Astrocyte (in vitro differentiated cells and primary cell): ENCODE measurements at regions not wholly inside any gene's neighbourhood (a gene's known extent, or its start where the extent isn't known, plus 50 kb on each side); places are given as distances from the start of the nearest gene placed in this dataset.

Source experiments
- DNase-seq: peaks from one replicate; pipeline ENCODE4 v3.0.0-alpha.2; 2010; ENCODE audit warnings: low read depth
- FAIRE-seq: peaks from 2 replicates; lab custom pipeline; 2011; peaks lifted over from hg19 to GRCh38; lab: Jason Lieb, UNC
- H2AFZ ChIP-seq: 2 replicates; pipeline ENCODE4 v1.6.0; 2012; ENCODE audit warnings: low read depth, low read length, inconsistent platforms
- H3K27ac ChIP-seq: 2 replicates; pipeline ENCODE4 v1.5.1; 2011; ENCODE audit warnings: low read depth, low read length, inconsistent platforms
- H3K27me3 ChIP-seq: 2 replicates; pipeline ENCODE4 v1.6.0; 2011; ENCODE audit warnings: low read length, inconsistent platforms; ENCODE audit not compliant: insufficient read depth
- H3K36me3 ChIP-seq: 2 replicates; pipeline ENCODE4 v1.5.1; 2011; ENCODE audit warnings: low read length, inconsistent platforms; ENCODE audit not compliant: insufficient read depth
- H3K4me1 ChIP-seq: 2 replicates; pipeline ENCODE4 v1.5.1; 2011; ENCODE audit warnings: low read length, inconsistent platforms; ENCODE audit not compliant: insufficient read depth
- H3K4me2 ChIP-seq: 2 replicates; pipeline ENCODE4 v1.6.0; 2012; ENCODE audit warnings: low read length, inconsistent platforms
- H3K4me3 ChIP-seq: 2 replicates; pipeline ENCODE4 v1.5.1; 2011; ENCODE audit warnings: low read depth, mild to moderate bottlenecking, low read length, inconsistent platforms; ENCODE audit not compliant: insufficient read depth
- H3K79me2 ChIP-seq: 2 replicates; pipeline ENCODE4 v1.6.0; 2012; ENCODE audit warnings: mild to moderate bottlenecking, low read length, inconsistent platforms; ENCODE audit not compliant: insufficient read depth
- H3K9ac ChIP-seq: 2 replicates; pipeline ENCODE4 v1.6.0; 2012; ENCODE audit warnings: mild to moderate bottlenecking, low read length, inconsistent platforms
- H3K9me3 ChIP-seq: 2 replicates; pipeline ENCODE4 v1.5.1; 2012; ENCODE audit warnings: low read depth, mild to moderate bottlenecking, low read length, inconsistent platforms; ENCODE audit not compliant: insufficient read depth
- H4K20me1 ChIP-seq: 2 replicates; pipeline ENCODE4 v1.6.0; 2012; ENCODE audit warnings: low read length, inconsistent platforms; ENCODE audit not compliant: insufficient read depth
- H3K27ac Mint-ChIP-seq: one replicate; pipeline ENCODE4 v1.8.0; 2021; ENCODE audit warnings: mild to moderate bottlenecking, mixed read lengths; ENCODE audit not compliant: unreplicated experiment
- H3K27me3 Mint-ChIP-seq: one replicate; pipeline ENCODE4 v1.8.0; 2021; ENCODE audit warnings: low read depth, mixed read lengths; ENCODE audit not compliant: unreplicated experiment
- H3K36me3 Mint-ChIP-seq: one replicate; pipeline ENCODE4 v1.8.0; 2021; ENCODE audit warnings: low read depth, mixed read lengths; ENCODE audit not compliant: unreplicated experiment
- H3K4me1 Mint-ChIP-seq: one replicate; pipeline ENCODE4 v1.8.0; 2021; ENCODE audit warnings: low read depth, mixed read lengths; ENCODE audit not compliant: unreplicated experiment
- H3K4me3 Mint-ChIP-seq: one replicate; pipeline ENCODE4 v1.8.0; 2021; ENCODE audit warnings: mild to moderate bottlenecking, moderate library complexity, mixed read lengths; ENCODE audit not compliant: unreplicated experiment
- H3K9me3 Mint-ChIP-seq: one replicate; pipeline ENCODE4 v1.8.0; 2021; ENCODE audit warnings: mild to moderate bottlenecking, mixed read lengths; ENCODE audit not compliant: unreplicated experiment
- CTCF ChIP-seq: IDR thresholded peaks from 2 replicates; pipeline ENCODE4 v1.5.1; 2011; ENCODE audit warnings: low read depth, mild to moderate bottlenecking, inconsistent platforms, low read length, moderate library complexity; ENCODE audit not compliant: insufficient read depth
- EZH2 ChIP-seq: IDR thresholded peaks from 2 replicates; pipeline ENCODE4 v1.6.1; 2012; ENCODE audit warnings: mild to moderate bottlenecking, low read length, inconsistent platforms; ENCODE audit not compliant: insufficient read depth

GRCh38 chr7:88399036-88399435, 92.3 kb upstream of the STEAP4 start:
- DNase-seq (no peak), FAIRE-seq (no peak)
- no peaks in the 10 kb centered on the region for H3K4me1 ChIP-seq
- H3K9me3 ChIP-seq, result no peaks in the 10 kb centered on the region
- no peak overlapping the region for H2AFZ ChIP-seq
- Mint-ChIP-seq H3K9me3 (no peaks in the 10 kb centered on the region), H3K27ac (no peak overlapping the region), H3K36me3 (no peaks in the 10 kb centered on the region), H3K4me1 (peaks cover 4% of the 10 kb centered on the region), H3K27me3 (no peaks in the 10 kb centered on the region), H3K4me3 (no peak overlapping the region)
- no peaks in the 10 kb centered on the region for H3K27me3 ChIP-seq
- H3K27ac ChIP-seq, result no peak overlapping the region
- H3K4me3 ChIP-seq, result no peak overlapping the region
- no peak for TF ChIP-seq EZH2
- no peak for TF ChIP-seq CTCF
- H3K79me2 ChIP-seq, result no peaks in the 10 kb centered on the region
- no peaks in the 10 kb centered on the region for H3K36me3 ChIP-seq
- no peak overlapping the region for H3K9ac ChIP-seq
- H4K20me1 ChIP-seq, result no peaks in the 10 kb centered on the region
- no peak overlapping the region for H3K4me2 ChIP-seq

GRCh38 chr7:88398459-88398858, 91.8 kb upstream of the STEAP4 start:
- Histone ChIP-seq H3K79me2 (no peaks in the 10 kb centered on the region), H4K20me1 (no peaks in the 10 kb centered on the region), H3K27me3 (no peaks in the 10 kb centered on the region), H3K4me3 (no peak overlapping the region), H3K9ac (no peak overlapping the region), H3K4me1 (no peaks in the 10 kb centered on the region), H2AFZ (no peak overlapping the region), H3K27ac (no peak overlapping the region), H3K9me3 (no peaks in the 10 kb centered on the region), H3K36me3 (no peaks in the 10 kb centered on the region), H3K4me2 (no peak overlapping the region)
- Mint-ChIP-seq H3K9me3 (no peaks in the 10 kb centered on the region), H3K27ac (no peak overlapping the region), H3K4me3 (no peak overlapping the region), H3K36me3 (no peaks in the 10 kb centered on the region), H3K27me3 (no peaks in the 10 kb centered on the region), H3K4me1 (peaks cover 4% of the 10 kb centered on the region)
- DNase-seq, result no peak
- no peak for FAIRE-seq
- TF ChIP-seq CTCF, result no peak
- no peak for TF ChIP-seq EZH2

GRCh38 chr7:88396948-88397322, 90.2 kb upstream of the STEAP4 start:
- H3K27ac Mint-ChIP-seq, result no peak overlapping the region
- no peak overlapping the region for H3K9ac ChIP-seq
- no peaks in the 10 kb centered on the region for H3K79me2 ChIP-seq
- H3K36me3 ChIP-seq, result no peaks in the 10 kb centered on the region
- H4K20me1 ChIP-seq, result no peaks in the 10 kb centered on the region
- H3K27me3 Mint-ChIP-seq, result no peaks in the 10 kb centered on the region
- no peak overlapping the region for H3K4me2 ChIP-seq
- H3K4me3 ChIP-seq, result no peak overlapping the region
- H3K27me3 ChIP-seq, result no peaks in the 10 kb centered on the region
- H2AFZ ChIP-seq, result no peak overlapping the region
- no peaks in the 10 kb centered on the region for H3K9me3 ChIP-seq
- no peaks in the 10 kb centered on the region for H3K9me3 Mint-ChIP-seq
- H3K4me3 Mint-ChIP-seq, result no peak overlapping the region
- no peak overlapping the region for H3K27ac ChIP-seq
- TF ChIP-seq EZH2, result no peak
- no peak for TF ChIP-seq CTCF
- no peaks in the 10 kb centered on the region for H3K36me3 Mint-ChIP-seq
- DNase-seq (no peak), FAIRE-seq (no peak)
- H3K4me1 ChIP-seq, result no peaks in the 10 kb centered on the region
- H3K4me1 Mint-ChIP-seq, result peaks cover 4% of the 10 kb centered on the region
